Tibial nerve (tissue), 4 donors: ENCODE measurements at regions not wholly inside any gene's neighbourhood (a gene's known extent, or its start where the extent isn't known, plus 50 kb on each side); places are given as distances from the start of the nearest gene placed in this dataset.

ENCODE experiments used
- DNase-seq, 2 donors: peaks; one replicate each; pipeline ENCODE4 v3.0.0-alpha.2; 2019; ENCODE audit warnings: low spot score in 2 of 2
- H3K27ac ChIP-seq, 4 donors: fragments of 200-600 bp; sonication (generic) in 3 of 4; one replicate each; pipeline ENCODE4 v1.5.1; 2017 to 2019; ENCODE audit warnings: mild to moderate bottlenecking in 1 of 4
- H3K27me3 ChIP-seq, 2 donors: fragments of 200-600 bp; sonication (generic) in 1 of 2; one replicate each; pipeline versions ENCODE4 v1.5.1 to v1.6.0; 2017 to 2019
- H3K36me3 ChIP-seq, 3 donors: fragments of 200-600 bp; sonication (generic); one replicate each; pipeline ENCODE4 v1.5.1; 2018 to 2019
- H3K4me1 ChIP-seq, 4 donors: fragments of 200-600 bp; sonication (generic) in 3 of 4; one replicate each; pipeline ENCODE4 v1.5.1; 2017 to 2019
- H3K4me3 ChIP-seq, 4 donors: fragments of 200-600 bp; sonication (generic) in 3 of 4; one replicate each; pipeline ENCODE4 v1.5.1; 2017 to 2019; ENCODE audit warnings: mild to moderate bottlenecking in 1 of 4, moderate library complexity in 1 of 4
- H3K9me3 ChIP-seq, 4 donors: fragments of 200-600 bp; sonication (generic) in 3 of 4; one replicate each; pipeline ENCODE4 v1.5.1; 2017 to 2019
- EP300 ChIP-seq, 2 donors: sonication (generic); formaldehyde crosslinking; IDR thresholded peaks; one replicate each; pipeline ENCODE4 v1.6.1; 2017; ENCODE audit warnings: antibody characterized with exemption in 2 of 2, mild to moderate bottlenecking in 1 of 2
- POLR2A ChIP-seq, 2 donors: fragments of 450-650 bp; IDR thresholded peaks; one replicate each; pipeline ENCODE4 v1.6.1; 2017; ENCODE audit warnings: antibody characterized with exemption in 2 of 2, mild to moderate bottlenecking in 2 of 2, moderate library complexity in 2 of 2
- WGBS, 2 donors: methylation state at CpG; one replicate each; pipeline ENCODE4 v1.1.5; 2018; 5-methylcytosine and 5-hydroxymethylcytosine counted together
- TF ChIP-seq, protein P1 (sequence below), 5 experiments: fragments of 200-600 bp in 3 of 5; fragments of 450-650 bp in 2 of 5; sonication (generic) in 3 of 5; IDR thresholded peaks; one replicate each; pipeline ENCODE4 v1.5.1; 2016 to 2019; ENCODE audit warnings: antibody characterized with exemption in 5 of 5, mild to moderate bottlenecking in 3 of 5, moderate library complexity in 2 of 5

GRCh38 chr3:163547014-163547685 is 1531.1 kb downstream of the SI start:
- no peaks in the 10 kb centered on the region for H3K4me1 ChIP-seq
- no peaks in the 10 kb centered on the region for H3K27me3 ChIP-seq
- H3K4me3 ChIP-seq: no peak overlapping the region
- peaks cover 0 to 2% (median 0%) of the 10 kb centered on the region in 4 donors for H3K9me3 ChIP-seq
- 50 to 65% methylated on average over 3 of the region's 3 CpGs for WGBS, 2 donors
- TF ChIP-seq, protein P1, sequence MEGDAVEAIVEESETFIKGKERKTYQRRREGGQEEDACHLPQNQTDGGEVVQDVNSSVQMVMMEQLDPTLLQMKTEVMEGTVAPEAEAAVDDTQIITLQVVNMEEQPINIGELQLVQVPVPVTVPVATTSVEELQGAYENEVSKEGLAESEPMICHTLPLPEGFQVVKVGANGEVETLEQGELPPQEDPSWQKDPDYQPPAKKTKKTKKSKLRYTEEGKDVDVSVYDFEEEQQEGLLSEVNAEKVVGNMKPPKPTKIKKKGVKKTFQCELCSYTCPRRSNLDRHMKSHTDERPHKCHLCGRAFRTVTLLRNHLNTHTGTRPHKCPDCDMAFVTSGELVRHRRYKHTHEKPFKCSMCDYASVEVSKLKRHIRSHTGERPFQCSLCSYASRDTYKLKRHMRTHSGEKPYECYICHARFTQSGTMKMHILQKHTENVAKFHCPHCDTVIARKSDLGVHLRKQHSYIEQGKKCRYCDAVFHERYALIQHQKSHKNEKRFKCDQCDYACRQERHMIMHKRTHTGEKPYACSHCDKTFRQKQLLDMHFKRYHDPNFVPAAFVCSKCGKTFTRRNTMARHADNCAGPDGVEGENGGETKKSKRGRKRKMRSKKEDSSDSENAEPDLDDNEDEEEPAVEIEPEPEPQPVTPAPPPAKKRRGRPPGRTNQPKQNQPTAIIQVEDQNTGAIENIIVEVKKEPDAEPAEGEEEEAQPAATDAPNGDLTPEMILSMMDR (IDR thresholded peaks at IDR 0.05): no peak
- no peak for TF ChIP-seq EP300 (IDR thresholded peaks at IDR 0.05)
- no peak for TF ChIP-seq POLR2A (IDR thresholded peaks at IDR 0.05)
- H3K27ac ChIP-seq: no peak overlapping the region
- H3K36me3 ChIP-seq: no peaks in the 10 kb centered on the region
- no peak for DNase-seq

DNA sequence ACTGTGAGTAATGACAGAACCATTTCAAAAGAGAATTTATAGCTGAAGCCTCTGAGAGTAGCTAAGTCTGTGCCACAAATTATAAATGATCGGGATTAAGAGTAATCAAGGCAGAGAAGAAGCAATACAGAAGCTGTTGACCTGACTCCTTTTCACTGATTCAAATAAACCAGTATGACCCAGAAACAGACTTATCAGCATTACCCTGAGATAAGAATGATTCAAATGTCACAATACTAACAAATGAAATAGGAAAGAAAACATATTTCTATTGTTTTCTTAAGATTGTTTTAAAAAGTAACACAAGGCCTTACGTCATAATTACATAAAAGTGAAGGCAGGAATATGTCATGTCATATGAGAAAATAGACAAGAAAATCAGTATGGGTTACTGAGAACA is 1534.6 kb downstream of the SI start:
- no peaks in the 10 kb centered on the region for H3K9me3 ChIP-seq
- WGBS, 2 donors: 73% methylated on average over 2 of the region's 2 CpGs
- H3K4me3 ChIP-seq: no peak overlapping the region
- no peaks in the 10 kb centered on the region for H3K36me3 ChIP-seq
- no peak for DNase-seq
- TF ChIP-seq EP300 (IDR thresholded peaks at IDR 0.05) (no peak), POLR2A (IDR thresholded peaks at IDR 0.05) (no peak)
- TF ChIP-seq, protein P1 (IDR thresholded peaks at IDR 0.05): no peak
- no peak overlapping the region for H3K27ac ChIP-seq
- H3K4me1 ChIP-seq: no peaks in the 10 kb centered on the region
- H3K27me3 ChIP-seq: no peaks in the 10 kb centered on the region

- no peaks in the 10 kb centered on the region for H3K36me3 ChIP-seq
- no peak for DNase-seq
- no peak overlapping the region for H3K4me3 ChIP-seq
- WGBS, 2 donors: 78 to 90% methylated on average over 1 of the region's 1 CpG
- H3K27ac ChIP-seq: no peak overlapping the region
- no peaks in the 10 kb centered on the region for H3K27me3 ChIP-seq
- no peaks in the 10 kb centered on the region for H3K4me1 ChIP-seq
- TF ChIP-seq POLR2A (IDR thresholded peaks at IDR 0.05): no peak
- TF ChIP-seq EP300 (IDR thresholded peaks at IDR 0.05): no peak
- TF ChIP-seq, protein P1 (IDR thresholded peaks at IDR 0.05): no peak
- no peaks in the 10 kb centered on the region for H3K9me3 ChIP-seq
Measured at GRCh38 chr3:163541629-163542028, 1536.7 kb downstream of the SI start.

DNA sequence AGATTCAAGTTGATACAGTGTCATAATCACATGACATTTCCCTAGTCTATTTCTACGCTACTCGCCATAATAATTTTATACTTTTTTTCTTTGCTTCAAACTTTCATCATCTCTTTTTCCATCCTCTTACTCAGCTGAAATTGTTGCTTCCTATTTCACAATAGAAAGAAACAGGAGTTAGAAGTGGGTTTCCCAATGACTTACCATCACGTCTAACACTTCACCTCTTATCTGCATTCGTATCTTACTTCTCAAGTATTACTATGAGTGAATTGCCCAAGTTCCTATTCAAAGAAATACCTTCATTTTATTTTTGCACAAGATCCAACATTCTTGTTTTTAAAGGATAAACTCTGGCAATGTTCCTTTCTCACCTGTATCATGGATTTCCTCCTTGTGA is 1539.9 kb downstream of the SI start:
- Histone ChIP-seq H3K9me3 (no peaks in the 10 kb centered on the region), H3K27me3 (no peaks in the 10 kb centered on the region), H3K36me3 (no peaks in the 10 kb centered on the region), H3K4me1 (no peaks in the 10 kb centered on the region), H3K27ac (no peak overlapping the region), H3K4me3 (no peak overlapping the region)
- DNase-seq: no peak
- 91 to 93% methylated on average over 4 of the region's 4 CpGs for WGBS, 2 donors
- TF ChIP-seq, protein P1 (IDR thresholded peaks at IDR 0.05): no peak
- TF ChIP-seq EP300 (IDR thresholded peaks at IDR 0.05) (no peak), POLR2A (IDR thresholded peaks at IDR 0.05) (no peak)

GRCh38 chr3:163533381-163533780 is 1544.9 kb downstream of the SI start:
- no peak for DNase-seq
- 75 to 78% methylated on average over 1 of the region's 1 CpG for WGBS, 2 donors
- H3K4me3 ChIP-seq: no peak overlapping the region
- H3K36me3 ChIP-seq: no peaks in the 10 kb centered on the region
- H3K27me3 ChIP-seq: no peaks in the 10 kb centered on the region
- no peaks in the 10 kb centered on the region for H3K9me3 ChIP-seq
- TF ChIP-seq, protein P1 (IDR thresholded peaks at IDR 0.05): no peak
- TF ChIP-seq EP300 (IDR thresholded peaks at IDR 0.05) (no peak), POLR2A (IDR thresholded peaks at IDR 0.05) (no peak)
- H3K4me1 ChIP-seq: no peaks in the 10 kb centered on the region
- no peak overlapping the region for H3K27ac ChIP-seq
